HG03439 (cell line): ENCODE measurements at regions not wholly inside any gene's neighbourhood (a gene's known extent, or its start where the extent isn't known, plus 50 kb on each side); places are given as distances from the start of the nearest gene placed in this dataset.

Source experiments
- ATAC-seq: cut with Tn5 transposase; IDR thresholded peaks from one replicate; pipeline ENCODE4 v1.9.1; 2021; ENCODE audit warnings: mild to moderate bottlenecking, moderate library complexity; ENCODE audit not compliant: unreplicated experiment

GRCh38 chr13:105670179-105670990, 865.1 kb downstream of the EFNB2 start:
- ATAC-seq = no peak

- no peak for ATAC-seq
Measured at GRCh38 chr13:105665284-105665683, 870.2 kb downstream of the EFNB2 start.

- no peak for ATAC-seq
Measured at GRCh38 chr13:105663182-105663581, 872.3 kb downstream of the EFNB2 start.

GRCh38 chr13:105660561-105660960, 874.9 kb downstream of the EFNB2 start:
- ATAC-seq = no peak

- ATAC-seq = no peak
Measured at GRCh38 chr13:105658431-105658830, 877.0 kb downstream of the EFNB2 start.

- ATAC-seq = no peak
Measured at GRCh38 chr13:105655046-105655445, 880.4 kb downstream of the EFNB2 start.

GRCh38 chr13:105643966-105644365, 891.5 kb downstream of the EFNB2 start:
- ATAC-seq = no peak

- ATAC-seq = no peak
Measured at GRCh38 chr13:105642511-105642958, 892.9 kb downstream of the EFNB2 start.

GRCh38 chr13:105641121-105641520, 894.3 kb downstream of the EFNB2 start:
- ATAC-seq = no peak

GRCh38 chr13:105638426-105638825, 897.0 kb downstream of the EFNB2 start:
- no peak for ATAC-seq

GRCh38 chr13:105634059-105634458, 901.4 kb downstream of the EFNB2 start:
- ATAC-seq = no peak

- ATAC-seq = no peak
Measured at GRCh38 chr13:105630431-105630830, 905.0 kb downstream of the EFNB2 start.

- no peak for ATAC-seq
Measured at GRCh38 chr13:105627270-105627669, 908.2 kb downstream of the EFNB2 start.

GRCh38 chr13:105625691-105626090, 909.8 kb downstream of the EFNB2 start:
- no peak for ATAC-seq

GRCh38 chr13:105616333-105617075, 919.0 kb downstream of the EFNB2 start:
- no peak for ATAC-seq

- no peak for ATAC-seq
Measured at GRCh38 chr13:105612541-105612940, 922.9 kb downstream of the EFNB2 start.

GRCh38 chr13:105611424-105611823, 924.0 kb downstream of the EFNB2 start:
- ATAC-seq = no peak

- no peak for ATAC-seq
Measured at GRCh38 chr13:105608104-105608503, 927.4 kb downstream of the EFNB2 start.

- no peak for ATAC-seq
Measured at GRCh38 chr13:105607426-105607825, 928.0 kb downstream of the EFNB2 start.

- no peak for ATAC-seq
Measured at GRCh38 chr13:105607016-105607415, 928.4 kb downstream of the EFNB2 start.

- no peak for ATAC-seq
Measured at GRCh38 chr13:105602956-105603670, 932.3 kb downstream of the EFNB2 start.
